HCEC 1CT (cell line): ENCODE measurements at regions not wholly inside any gene's neighbourhood (a gene's known extent, or its start where the extent isn't known, plus 50 kb on each side); places are given as distances from the start of the nearest gene placed in this dataset.

Experiments used
- DNase-seq: peaks from one replicate; pipeline ENCODE4 v3.0.0-alpha.2; 2017

DNA sequence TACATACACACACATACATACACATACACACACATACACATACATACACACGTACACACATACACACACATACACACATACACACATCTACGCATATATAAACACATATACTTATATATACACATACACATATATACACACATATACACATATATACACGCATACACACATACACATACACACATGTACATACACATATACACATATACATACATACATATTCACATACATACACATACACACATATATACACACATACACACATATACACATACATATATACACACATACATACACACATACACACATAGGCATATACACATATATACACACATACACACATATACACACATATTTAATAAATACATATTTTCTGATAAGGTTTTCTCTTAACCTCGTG, 324.0 kb downstream of the RPS6KC1 start:
- DNase-seq: no peak

DNA sequence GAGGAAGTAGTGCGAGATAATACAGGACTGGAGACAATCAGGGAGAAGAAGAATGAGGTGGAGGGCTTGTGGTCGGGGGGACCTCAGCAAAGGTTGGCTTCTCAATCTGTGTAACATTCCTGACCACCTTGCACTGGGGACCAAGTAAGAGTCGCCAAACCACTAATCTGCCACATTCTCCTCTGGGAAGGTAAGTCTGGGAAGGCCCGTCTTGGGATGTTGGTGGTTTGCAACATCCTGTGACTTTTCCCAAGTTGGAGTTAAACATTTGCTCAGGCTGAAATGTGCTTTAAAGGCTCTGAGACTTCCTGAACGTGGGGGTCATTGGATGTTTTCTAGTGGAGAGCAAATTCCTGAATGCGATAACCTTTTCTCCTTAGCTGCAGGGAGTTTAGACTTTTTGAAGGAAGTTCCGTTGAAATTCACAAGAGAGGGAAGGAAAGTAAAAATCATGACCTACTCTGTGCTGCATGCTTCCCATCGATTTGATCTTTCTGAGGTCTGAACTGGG, 325.9 kb downstream of the RPS6KC1 start:
- no peak for DNase-seq

DNA sequence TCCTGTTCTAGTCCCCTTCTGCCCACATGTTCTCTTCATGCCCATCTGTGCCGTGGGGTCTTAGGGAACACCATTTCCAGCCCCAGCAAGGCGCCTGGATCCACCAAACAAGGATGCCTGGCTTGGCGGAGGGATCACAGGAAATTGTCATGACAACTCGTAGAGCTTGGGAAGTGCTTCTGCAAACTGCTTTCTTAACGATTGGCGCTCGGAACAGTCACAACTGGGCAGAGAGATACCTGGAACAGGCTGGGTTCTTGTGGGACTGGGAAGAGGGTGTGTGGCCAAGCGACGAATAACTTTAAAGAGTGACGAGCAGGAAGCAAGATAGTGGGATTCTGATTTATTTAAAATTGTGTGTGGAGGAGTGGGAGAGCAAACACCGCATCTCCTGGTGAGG, 329.8 kb downstream of the RPS6KC1 start:
- DNase-seq: no peak

- no peak for DNase-seq
Measured at GRCh38 chr1:213381572-213382084, 330.6 kb downstream of the RPS6KC1 start.

GRCh38 chr1:213383465-213383864, 332.4 kb downstream of the RPS6KC1 start:
- DNase-seq: no peak

- no peak for DNase-seq
Measured at GRCh38 chr1:213385201-213385600, 334.2 kb downstream of the RPS6KC1 start.

GRCh38 chr1:213385806-213386324, 334.8 kb downstream of the RPS6KC1 start:
- DNase-seq: no peak

- DNase-seq: no peak
Measured at GRCh38 chr1:213387380-213388015, 336.5 kb downstream of the RPS6KC1 start.

- no peak for DNase-seq
Measured at GRCh38 chr1:213388199-213388598, 337.2 kb downstream of the RPS6KC1 start.

DNA sequence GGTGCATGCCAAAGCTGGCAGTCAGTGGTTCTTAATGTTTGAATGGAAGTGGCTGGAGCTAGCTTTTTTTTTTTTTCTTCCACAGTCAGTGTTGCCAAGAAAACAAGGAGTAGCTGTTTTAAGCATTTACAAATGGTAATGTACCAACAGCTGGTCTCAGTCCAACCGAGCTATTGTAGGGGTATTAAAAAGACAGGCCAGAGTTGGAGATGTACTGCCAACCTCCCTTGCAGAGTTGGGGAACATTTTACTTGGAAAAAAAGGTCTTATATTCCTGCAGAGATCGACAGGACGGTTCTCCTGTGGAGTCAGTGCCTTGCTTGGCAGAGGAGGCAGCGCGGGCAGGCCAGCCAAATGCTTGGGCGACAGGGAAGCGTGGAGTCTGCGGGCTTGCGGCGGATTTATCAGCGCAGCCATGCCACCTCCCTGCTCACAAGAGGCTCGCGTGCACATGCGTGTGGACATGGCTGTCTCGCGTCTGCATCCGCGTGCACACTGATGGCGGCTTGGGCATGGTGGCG, 338.1 kb downstream of the RPS6KC1 start:
- no peak for DNase-seq

GRCh38 chr1:213391445-213391844, 340.4 kb downstream of the RPS6KC1 start:
- DNase-seq: no peak

DNA sequence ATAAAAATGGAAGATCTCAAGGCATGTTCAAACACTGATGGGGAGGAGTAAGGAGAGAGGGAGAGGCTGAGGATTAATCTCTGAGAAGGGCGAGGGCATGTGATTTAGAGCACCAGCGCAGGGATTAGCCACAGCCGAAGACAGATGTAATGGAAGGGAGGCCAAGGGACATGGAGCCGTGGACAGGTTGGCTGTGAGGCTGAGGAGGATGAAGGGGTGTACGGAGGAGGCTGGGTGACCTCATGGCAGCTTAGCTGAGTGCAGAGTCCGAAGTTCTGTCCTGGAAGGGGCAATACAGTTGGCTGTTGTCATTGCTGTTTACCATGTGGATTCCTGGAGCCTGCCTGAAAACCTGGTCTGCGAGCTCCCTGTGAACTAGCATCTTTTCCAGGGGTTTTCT, 342.8 kb downstream of the RPS6KC1 start:
- DNase-seq: no peak

DNA sequence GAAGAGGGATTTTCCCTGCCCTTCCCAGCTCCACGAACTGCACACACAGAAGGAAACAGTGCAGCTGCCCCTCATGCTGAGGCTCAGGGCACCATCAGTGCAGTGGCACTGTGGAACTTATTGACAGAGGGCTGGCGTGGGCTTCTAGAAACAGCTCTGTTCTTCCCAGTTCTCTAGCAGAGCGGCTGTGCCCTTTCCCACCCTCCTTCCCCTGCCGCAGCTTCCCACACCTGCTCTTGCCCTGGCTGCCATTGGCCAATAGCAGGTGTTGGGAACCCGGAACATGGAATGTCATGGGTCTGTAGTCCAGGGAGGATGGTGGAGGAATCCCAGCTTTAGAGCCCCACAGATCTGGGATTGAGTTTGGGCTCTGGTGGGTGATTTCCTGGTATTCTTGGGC, 343.8 kb downstream of the RPS6KC1 start:
- no peak for DNase-seq

DNA sequence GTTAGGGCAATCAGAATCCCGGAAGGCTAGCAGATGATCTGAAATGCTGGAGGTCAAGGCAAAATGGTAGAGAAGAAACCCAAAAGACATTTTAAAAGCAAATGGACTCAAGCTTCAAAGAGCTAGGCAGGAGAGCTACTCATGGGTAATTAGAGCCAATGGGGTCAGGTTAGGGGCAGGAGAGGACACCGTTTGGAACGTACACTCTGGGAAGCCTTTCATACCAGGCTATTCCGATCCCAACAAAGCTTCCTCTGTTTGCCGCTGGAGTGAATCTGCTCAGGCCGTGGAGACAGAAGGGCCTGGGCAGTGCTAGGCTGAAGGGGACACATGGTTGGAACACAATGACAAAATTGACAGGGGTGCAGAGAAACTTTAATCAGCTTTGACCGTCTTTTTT, 346.6 kb downstream of the RPS6KC1 start:
- DNase-seq: no peak

GRCh38 chr1:213399695-213400094, 348.7 kb downstream of the RPS6KC1 start:
- DNase-seq: no peak

GRCh38 chr1:213409208-213409631, 358.2 kb downstream of the RPS6KC1 start:
- DNase-seq: no peak

DNA sequence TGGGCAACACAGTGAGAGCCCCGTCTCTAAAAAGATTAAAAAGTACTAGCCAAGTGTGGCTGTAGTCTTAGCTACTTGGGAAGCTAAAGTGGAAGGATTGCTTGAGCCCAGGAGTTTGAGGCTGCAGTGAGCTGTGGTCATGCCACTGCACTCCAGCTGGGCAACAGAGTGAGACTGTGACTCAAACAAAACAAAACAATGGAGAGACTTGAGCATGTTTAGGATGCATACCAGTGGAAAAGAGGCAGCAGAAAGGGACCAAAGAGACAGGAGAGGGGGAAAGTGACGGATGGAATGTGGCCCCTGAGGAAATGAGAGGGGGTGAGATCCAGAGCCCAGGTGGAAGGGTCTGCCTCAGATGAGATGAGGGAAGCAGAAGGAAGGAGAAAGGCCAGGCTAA, 358.9 kb downstream of the RPS6KC1 start:
- no peak for DNase-seq

GRCh38 chr1:213414346-213414745, 363.3 kb downstream of the RPS6KC1 start:
- DNase-seq: no peak

GRCh38 chr1:213414911-213415310, 363.9 kb downstream of the RPS6KC1 start:
- no peak for DNase-seq

DNA sequence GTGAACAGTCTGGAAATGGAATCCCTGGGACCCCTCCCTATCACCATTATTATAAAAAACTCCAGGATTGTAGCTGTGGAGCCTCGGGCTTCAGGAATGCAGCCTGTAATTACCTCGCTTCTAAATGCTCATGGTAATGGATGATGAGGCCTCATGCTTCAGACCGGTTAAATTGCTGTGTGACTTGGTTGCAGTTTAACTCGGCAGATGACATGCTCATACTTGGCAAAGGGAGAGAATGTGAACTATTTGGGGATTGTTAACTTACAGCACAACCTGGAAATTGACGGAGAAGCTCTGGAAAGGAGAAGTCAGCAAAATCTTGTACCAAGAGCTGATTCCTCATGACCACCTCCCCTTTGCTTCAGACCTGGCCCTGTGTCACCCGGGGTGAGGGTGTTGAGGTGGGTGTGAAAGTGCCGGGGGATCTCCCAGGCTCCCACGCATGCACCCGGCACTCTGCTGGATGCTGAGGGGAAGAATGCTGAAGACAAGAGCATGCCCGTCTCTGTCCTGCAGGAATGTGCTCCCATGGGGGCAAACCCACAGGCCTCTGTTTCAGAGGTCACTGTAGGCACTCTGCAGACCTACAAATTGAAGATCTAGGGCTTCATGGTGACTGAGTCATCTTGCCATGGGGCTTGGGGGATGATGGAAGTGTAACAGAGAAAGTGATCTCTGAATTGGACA, 364.8 kb downstream of the RPS6KC1 start:
- DNase-seq: no peak

- no peak for DNase-seq
Measured at GRCh38 chr1:213416461-213417224, 365.6 kb downstream of the RPS6KC1 start.

DNA sequence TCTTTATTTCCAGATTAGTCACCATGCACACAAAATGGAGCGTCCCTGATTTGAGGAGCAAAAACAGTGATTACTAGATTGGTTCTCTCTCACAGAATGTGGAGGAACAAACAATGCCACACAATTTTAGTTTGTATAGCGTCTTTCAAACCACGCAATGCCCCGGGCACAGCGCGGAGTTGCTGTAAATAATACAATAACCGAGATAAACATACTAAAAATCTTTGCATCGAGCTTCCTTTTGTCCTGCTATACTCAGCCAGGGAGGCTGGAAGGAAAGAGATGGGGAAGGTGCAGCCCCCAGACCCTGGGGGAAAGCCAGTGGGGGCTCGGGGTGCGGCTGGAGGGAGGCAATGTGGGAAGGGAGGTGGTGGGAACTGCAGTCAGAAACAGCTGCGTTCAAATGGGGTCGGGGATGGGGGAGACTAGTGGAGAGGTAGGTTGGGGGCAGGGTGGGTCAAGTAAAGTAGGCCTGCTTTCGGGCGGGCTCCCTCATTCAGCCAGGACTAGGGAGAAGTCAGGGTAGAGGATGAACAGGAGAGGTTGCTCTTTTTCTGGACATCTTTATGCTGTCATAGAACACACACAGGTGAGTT, 366.3 kb downstream of the RPS6KC1 start:
- no peak for DNase-seq

GRCh38 chr1:213417846-213418245, 366.8 kb downstream of the RPS6KC1 start:
- DNase-seq: no peak
